A673 (cell line): ENCODE measurements at regions not wholly inside any gene's neighbourhood (a gene's known extent, or its start where the extent isn't known, plus 50 kb on each side); places are given as distances from the start of the nearest gene placed in this dataset.

ENCODE experiments used
- CTCF ChIP-seq: fragments of 300-800, 200-600 bp; sonication (generic); conservative IDR thresholded peaks from 2 replicates; pipeline ENCODE4 v1.5.1; 2017; ENCODE audit warnings: low read depth, mild to moderate bottlenecking, antibody characterized with exemption, low read length, moderate library complexity, mixed read lengths
- EZH2 ChIP-seq: fragments of 200-600 bp; sonication (generic); IDR thresholded peaks from 2 replicates; pipeline ENCODE4 v1.6.1; 2017; ENCODE audit warnings: borderline replicate concordance, low read depth, mild to moderate bottlenecking, mixed read lengths, antibody characterized with exemption, low read length; ENCODE audit not compliant: poor library complexity, severe bottlenecking

- TF ChIP-seq CTCF (no peak), EZH2 (no peak)
Measured at GRCh38 chr6:164533045-164533362, 776.4 kb downstream of the C6orf118 start.
